H1 (cell line): ENCODE measurements at regions not wholly inside any gene's neighbourhood (a gene's known extent, or its start where the extent isn't known, plus 50 kb on each side); places are given as distances from the start of the nearest gene placed in this dataset.

ENCODE experiments used
- CTCF ChIP-seq, 3 experiments: IDR thresholded peaks; 1 replicate in 2 of 3; 2 replicates in 1 of 3; pipeline versions ENCODE4 v1.5.1 to v1.6.1; 2011; ENCODE audit warnings: low read length in 3 of 3, mild to moderate bottlenecking in 3 of 3, inconsistent platforms in 2 of 3, low read depth in 1 of 3, moderate library complexity in 1 of 3; ENCODE audit not compliant: insufficient read depth in 1 of 3; ENCODE audit errors: control extremely low read depth in 1 of 3
- POLR2AphosphoS5 ChIP-seq: IDR thresholded peaks from 2 replicates; pipeline ENCODE4 v1.6.1; 2011; ENCODE audit warnings: low read depth, low read length
- POU5F1 ChIP-seq: IDR thresholded peaks from 2 replicates; pipeline ENCODE4 v1.6.1; 2011; ENCODE audit warnings: low read depth, mild to moderate bottlenecking, low read length, moderate library complexity

DNA sequence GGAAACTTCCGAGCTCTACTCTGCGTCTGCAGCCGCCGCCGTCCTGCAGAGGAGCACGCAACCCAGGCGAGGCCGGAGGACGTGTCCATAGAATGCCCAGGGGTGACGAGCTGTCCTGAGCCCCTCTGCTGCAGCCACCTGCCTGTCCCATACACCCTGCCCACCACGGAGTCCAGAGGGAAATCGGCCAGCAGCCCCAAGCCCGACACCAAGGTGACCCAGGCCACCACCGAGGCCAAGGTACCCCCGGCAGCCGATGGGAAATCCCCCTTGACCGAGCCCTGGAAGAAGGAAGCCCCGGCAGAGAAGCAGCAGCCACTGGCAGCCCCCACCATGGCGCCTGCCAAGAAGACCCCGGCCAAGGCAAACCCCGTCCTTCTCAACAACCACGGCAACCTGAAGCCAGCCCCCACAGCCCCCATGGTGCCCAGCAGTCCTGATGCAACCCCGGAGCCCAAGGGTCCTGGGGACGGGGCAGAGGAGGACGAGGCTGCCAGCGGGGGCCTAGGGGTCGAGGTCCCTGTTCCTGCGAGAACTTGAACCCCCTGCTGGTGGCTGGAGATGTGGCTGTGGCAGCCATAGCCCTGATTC lies 128.7 kb upstream of the C14orf180 start:
- TF ChIP-seq POU5F1 = no peak
- no peak for TF ChIP-seq CTCF (IDR thresholded peaks at IDR 0.05; ENCODE audit: control extremely low read depth in 1 of 3, insufficient read depth in 1 of 3, low read depth in 1 of 3, low read length in 3 of 3)
- TF ChIP-seq POLR2AphosphoS5 = no peak
